Loucy (cell line): ENCODE measurements at regions not wholly inside any gene's neighbourhood (a gene's known extent, or its start where the extent isn't known, plus 50 kb on each side); places are given as distances from the start of the nearest gene placed in this dataset.

Experiments used
- H2AFZ ChIP-seq: fragments of 200-600 bp; sonication (generic); 2 replicates; pipeline ENCODE4 v1.6.0; 2016; ENCODE audit warnings: antibody characterized with exemption, mild to moderate bottlenecking, low read length, moderate library complexity
- H3F3A ChIP-seq: fragments of 200-600 bp; 2 replicates; pipeline ENCODE4 v1.6.0; 2016; ENCODE audit warnings: antibody characterized with exemption, low read depth, mild to moderate bottlenecking
- H3K27me3 ChIP-seq: fragments of 200-600 bp; sonication (generic); 2 replicates; pipeline ENCODE4 v1.6.1; 2014; ENCODE audit warnings: low read length, mild to moderate bottlenecking; ENCODE audit not compliant: insufficient read depth, poor library complexity, severe bottlenecking
- H3K36me3 ChIP-seq: fragments of 200-600 bp; sonication (generic); 2 replicates; pipeline ENCODE4 v1.6.1; 2016; ENCODE audit warnings: low read length; ENCODE audit not compliant: insufficient read depth
- H3K4me1 ChIP-seq: fragments of 200-600 bp; sonication (generic); 2 replicates; pipeline ENCODE4 v1.5.1; 2014; ENCODE audit warnings: low read length, mild to moderate bottlenecking; ENCODE audit not compliant: insufficient read depth, poor library complexity, severe bottlenecking
- H3K4me2 ChIP-seq: fragments of 200-600 bp; sonication (generic); 2 replicates; pipeline ENCODE4 v1.6.0; 2014; ENCODE audit warnings: antibody characterized with exemption, low read length, low read depth, mild to moderate bottlenecking; ENCODE audit not compliant: poor library complexity, severe bottlenecking
- H3K4me3 ChIP-seq: fragments of 200-600 bp; sonication (generic); 2 replicates; pipeline ENCODE4 v1.5.1; 2014; ENCODE audit warnings: low read length, mild to moderate bottlenecking, mixed read lengths; ENCODE audit not compliant: poor library complexity, severe bottlenecking
- H3K79me2 ChIP-seq: fragments of 200-600 bp; sonication (generic); 2 replicates; pipeline ENCODE4 v1.6.1; 2014; ENCODE audit warnings: low read length; ENCODE audit not compliant: insufficient read depth
- H3K9ac ChIP-seq: fragments of 200-600 bp; sonication (generic); 2 replicates; pipeline ENCODE4 v1.6.0; 2014; ENCODE audit warnings: mild to moderate bottlenecking, low read depth, low read length, moderate library complexity; ENCODE audit not compliant: poor library complexity, severe bottlenecking
- H3K9me2 ChIP-seq: fragments of 200-600 bp; sonication (generic); replicated peaks from 2 replicates; pipeline ENCODE4 v1.6.1; 2016; ENCODE audit warnings: low read depth, low read length, mixed read lengths
- H3K9me3 ChIP-seq: fragments of 200-600 bp; sonication (generic); 2 replicates; pipeline ENCODE4 v1.6.1; 2014; ENCODE audit warnings: mild to moderate bottlenecking, antibody characterized with exemption, low read length, low read depth; ENCODE audit not compliant: insufficient read depth
- H4K20me1 ChIP-seq: fragments of 200-600 bp; sonication (generic); 2 replicates; pipeline ENCODE4 v1.6.0; 2014; ENCODE audit warnings: antibody characterized with exemption, low read length, mild to moderate bottlenecking; ENCODE audit not compliant: insufficient read depth, poor library complexity, severe bottlenecking
- CTCF ChIP-seq: fragments of 200-600 bp; sonication (generic); conservative IDR thresholded peaks from 2 replicates; pipeline ENCODE4 v1.5.1; 2014; ENCODE audit warnings: mild to moderate bottlenecking, antibody characterized with exemption, low read length
- EZH2phosphoT487 ChIP-seq: fragments of 200-600 bp; IDR thresholded peaks from 2 replicates; pipeline ENCODE4 v1.6.1; 2018; ENCODE audit warnings: antibody characterized with exemption, mild to moderate bottlenecking, moderate library complexity, borderline replicate concordance

- H3F3A ChIP-seq: no peaks in the 10 kb centered on the region
- H3K4me2 ChIP-seq: no peak overlapping the region
- H3K4me3 ChIP-seq: no peak overlapping the region
- H4K20me1 ChIP-seq: no peaks in the 10 kb centered on the region
- H3K9me3 ChIP-seq: no peaks in the 10 kb centered on the region
- H3K4me1 ChIP-seq: no peaks in the 10 kb centered on the region
- no peaks in the 10 kb centered on the region for H3K79me2 ChIP-seq
- H3K36me3 ChIP-seq: no peaks in the 10 kb centered on the region
- no peaks in the 10 kb centered on the region for H3K9me2 ChIP-seq
- no peak overlapping the region for H2AFZ ChIP-seq
- TF ChIP-seq CTCF (no peak), EZH2phosphoT487 (no peak)
- no peak overlapping the region for H3K9ac ChIP-seq
- no peaks in the 10 kb centered on the region for H3K27me3 ChIP-seq
These were observed 208.7 kb upstream of the PREP start for GRCh38 chr6:105611606-105612005.

- H3F3A ChIP-seq: no peaks in the 10 kb centered on the region
- H3K36me3 ChIP-seq: no peaks in the 10 kb centered on the region
- no peak overlapping the region for H3K4me3 ChIP-seq
- H3K9me3 ChIP-seq: no peaks in the 10 kb centered on the region
- no peak for TF ChIP-seq EZH2phosphoT487
- no peak for TF ChIP-seq CTCF
- no peaks in the 10 kb centered on the region for H4K20me1 ChIP-seq
- H3K9me2 ChIP-seq: no peaks in the 10 kb centered on the region
- no peaks in the 10 kb centered on the region for H3K4me1 ChIP-seq
- no peak overlapping the region for H2AFZ ChIP-seq
- no peak overlapping the region for H3K4me2 ChIP-seq
- H3K9ac ChIP-seq: no peak overlapping the region
- H3K79me2 ChIP-seq: no peaks in the 10 kb centered on the region
- H3K27me3 ChIP-seq: no peaks in the 10 kb centered on the region
These were observed 206.6 kb upstream of the PREP start for GRCh38 chr6:105609375-105609991.

DNA sequence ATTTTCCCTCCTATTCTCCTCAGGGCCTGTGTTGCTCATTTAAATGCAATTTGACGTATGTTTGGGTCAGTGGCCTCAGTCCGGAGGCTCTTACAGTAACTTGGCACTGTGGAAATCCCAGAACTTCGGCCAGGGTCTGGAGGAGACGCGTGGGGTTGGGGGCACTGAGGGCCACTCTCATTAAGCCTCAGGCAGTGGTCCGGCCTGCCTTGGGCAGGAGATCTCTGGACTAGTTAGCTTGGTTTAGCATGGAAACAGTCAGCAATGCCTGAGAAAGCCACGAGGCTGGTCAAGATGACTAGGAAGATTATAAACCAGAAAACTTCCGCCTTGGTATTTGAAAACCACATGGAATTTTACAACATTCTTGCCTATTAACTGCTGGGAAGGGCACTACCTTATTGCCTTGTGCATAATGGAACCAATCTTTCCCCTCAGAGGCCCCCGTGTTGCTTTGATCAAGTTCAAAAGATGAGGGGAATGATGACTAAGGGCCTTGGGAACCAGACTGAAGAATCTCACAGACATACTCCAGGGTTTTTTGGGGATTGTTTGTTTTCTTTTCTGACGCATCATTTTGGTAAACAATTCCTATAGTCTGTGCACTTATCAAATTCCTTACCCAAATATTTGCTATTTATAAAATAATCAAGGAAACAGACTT lies 206.0 kb upstream of the PREP start:
- Histone ChIP-seq H3K79me2 (no peaks in the 10 kb centered on the region), H3K36me3 (no peaks in the 10 kb centered on the region), H3K4me2 (no peak overlapping the region), H3K9me2 (no peaks in the 10 kb centered on the region), H3K4me1 (no peaks in the 10 kb centered on the region), H3K4me3 (no peak overlapping the region), H3K9ac (no peak overlapping the region), H3K27me3 (no peaks in the 10 kb centered on the region), H3F3A (no peaks in the 10 kb centered on the region), H3K9me3 (no peaks in the 10 kb centered on the region), H2AFZ (no peak overlapping the region), H4K20me1 (no peaks in the 10 kb centered on the region)
- no peak for TF ChIP-seq CTCF
- no peak for TF ChIP-seq EZH2phosphoT487
